H1 (cell line): ENCODE measurements at regions not wholly inside any gene's neighbourhood (a gene's known extent, or its start where the extent isn't known, plus 50 kb on each side); places are given as distances from the start of the nearest gene placed in this dataset.

ENCODE experiments used
- CEBPB ChIP-seq: IDR thresholded peaks from 2 replicates; pipeline ENCODE4 v1.6.1; 2012; ENCODE audit warnings: low read depth, low read length
- CTCF ChIP-seq, 3 experiments: IDR thresholded peaks; 1 replicate in 2 of 3; 2 replicates in 1 of 3; pipeline versions ENCODE4 v1.5.1 to v1.6.1; 2011; ENCODE audit warnings: low read length in 3 of 3, mild to moderate bottlenecking in 3 of 3, inconsistent platforms in 2 of 3, low read depth in 1 of 3, moderate library complexity in 1 of 3; ENCODE audit not compliant: insufficient read depth in 1 of 3; ENCODE audit errors: control extremely low read depth in 1 of 3
- EP300 ChIP-seq, 2 experiments: IDR thresholded peaks; 1 replicate in 1 of 2; 2 replicates in 1 of 2; pipeline ENCODE4 v1.6.1; 2011 to 2012; ENCODE audit warnings: low read depth in 2 of 2, low read length in 2 of 2, mild to moderate bottlenecking in 2 of 2, borderline replicate concordance in 1 of 2, inconsistent platforms in 1 of 2, moderate library complexity in 1 of 2
- EZH2 ChIP-seq: fragments of 200-600 bp; sonication (generic); IDR thresholded peaks from 2 replicates; pipeline ENCODE4 v1.7.1; 2012; ENCODE audit warnings: low read depth, mild to moderate bottlenecking, moderate library complexity, low read length, inconsistent platforms; ENCODE audit not compliant: severe bottlenecking
- HDAC2 ChIP-seq, 2 experiments: fragments of 300-600 bp in 1 of 2; sonication (generic) in 1 of 2; IDR thresholded peaks; 2 replicates each; pipeline ENCODE4 v1.6.1; 2011 to 2012; ENCODE audit warnings: low read depth in 2 of 2, low read length in 2 of 2, mild to moderate bottlenecking in 2 of 2, moderate library complexity in 2 of 2, borderline replicate concordance in 1 of 2, inconsistent platforms in 1 of 2
- KDM4A ChIP-seq: IDR thresholded peaks from one replicate; pipeline ENCODE4 v1.7.1; 2012; ENCODE audit warnings: low read depth, mild to moderate bottlenecking, moderate library complexity, low read length, inconsistent platforms; ENCODE audit not compliant: severe bottlenecking
- NRF1 ChIP-seq: IDR thresholded peaks from 2 replicates; pipeline ENCODE4 v1.6.1; 2011; ENCODE audit warnings: mild to moderate bottlenecking, low read depth, low read length, improper control_type of control experiment
- POLR2A ChIP-seq, 2 experiments: IDR thresholded peaks; 1 replicate in 1 of 2; 2 replicates in 1 of 2; pipeline ENCODE4 v1.6.1; 2011; ENCODE audit warnings: low read depth in 2 of 2, low read length in 2 of 2, mild to moderate bottlenecking in 2 of 2; ENCODE audit errors: control extremely low read depth in 1 of 2
- POLR2AphosphoS5 ChIP-seq: IDR thresholded peaks from 2 replicates; pipeline ENCODE4 v1.6.1; 2011; ENCODE audit warnings: low read depth, low read length
- SP1 ChIP-seq: IDR thresholded peaks from 2 replicates; pipeline ENCODE4 v1.6.1; 2011; ENCODE audit warnings: low read depth, low read length
- TAF1 ChIP-seq: IDR thresholded peaks from 2 replicates; pipeline ENCODE4 v1.6.1; 2011; ENCODE audit warnings: mild to moderate bottlenecking, low read depth, low read length
- TCF12 ChIP-seq: IDR thresholded peaks from 2 replicates; pipeline ENCODE4 v1.6.1; 2011; ENCODE audit warnings: low read depth, mild to moderate bottlenecking, low read length
- TF ChIP-seq, protein P1 (sequence below): IDR thresholded peaks from 2 replicates; pipeline ENCODE4 v1.6.1; 2012; ENCODE audit warnings: inconsistent platforms

- TF ChIP-seq TAF1 (no peak), POLR2AphosphoS5 (no peak), EP300 (IDR thresholded peaks at IDR 0.05; ENCODE audit: borderline replicate concordance in 1 of 2, low read depth in 2 of 2, low read length in 2 of 2) (no peak), KDM4A (no peak), CTCF (IDR thresholded peaks at IDR 0.05; ENCODE audit: control extremely low read depth in 1 of 3, insufficient read depth in 1 of 3, low read depth in 1 of 3, low read length in 3 of 3) (no peak), HDAC2 (IDR thresholded peaks at IDR 0.05; ENCODE audit: borderline replicate concordance in 1 of 2, low read depth in 2 of 2, low read length in 2 of 2) (no peak), NRF1 (no peak), POLR2A (IDR thresholded peaks at IDR 0.05; ENCODE audit: control extremely low read depth in 1 of 2, low read depth in 2 of 2, low read length in 2 of 2) (no peak), TCF12 (no peak), SP1 (no peak), EZH2 (no peak), CEBPB (no peak)
- TF ChIP-seq, protein P1, sequence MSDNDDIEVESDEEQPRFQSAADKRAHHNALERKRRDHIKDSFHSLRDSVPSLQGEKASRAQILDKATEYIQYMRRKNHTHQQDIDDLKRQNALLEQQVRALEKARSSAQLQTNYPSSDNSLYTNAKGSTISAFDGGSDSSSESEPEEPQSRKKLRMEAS = no peak
Observed at GRCh38 chr14:87638196-87638595, 354.8 kb downstream of the GALC start.
